ENCODE measurements at regions not wholly inside any gene's neighbourhood (a gene's known extent, or its start where the extent isn't known, plus 50 kb on each side); places are given as distances from the start of the nearest gene placed in this dataset.

DNA sequence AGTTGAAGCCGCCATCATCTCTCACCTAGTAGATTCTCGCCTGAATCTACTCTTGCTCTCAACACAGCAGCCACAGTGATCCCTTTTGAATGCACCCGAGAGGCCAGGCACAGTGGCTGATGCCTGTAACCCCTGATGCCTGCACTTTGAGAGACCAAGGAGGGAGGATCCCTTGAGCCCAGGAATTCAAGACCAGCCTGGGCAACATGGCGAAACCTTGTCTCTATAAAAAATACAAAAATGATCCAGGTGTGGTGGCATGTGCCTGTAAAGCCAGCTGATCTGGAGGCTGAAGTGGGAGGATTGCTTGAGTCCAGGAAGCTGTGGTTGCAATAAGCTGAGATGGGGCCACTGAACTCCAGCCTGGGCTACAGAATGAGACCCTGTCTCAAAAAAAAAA, 60.3 kb upstream of the EML4 start:
- H3K9me3 ChIP-seq: no peaks in the 10 kb centered on the region
- no peaks in the 10 kb centered on the region for H3K27me3 ChIP-seq
- H3K27ac ChIP-seq: no peak overlapping the region
- no peaks in the 10 kb centered on the region for H3K36me3 ChIP-seq
- TF ChIP-seq, protein P1, sequence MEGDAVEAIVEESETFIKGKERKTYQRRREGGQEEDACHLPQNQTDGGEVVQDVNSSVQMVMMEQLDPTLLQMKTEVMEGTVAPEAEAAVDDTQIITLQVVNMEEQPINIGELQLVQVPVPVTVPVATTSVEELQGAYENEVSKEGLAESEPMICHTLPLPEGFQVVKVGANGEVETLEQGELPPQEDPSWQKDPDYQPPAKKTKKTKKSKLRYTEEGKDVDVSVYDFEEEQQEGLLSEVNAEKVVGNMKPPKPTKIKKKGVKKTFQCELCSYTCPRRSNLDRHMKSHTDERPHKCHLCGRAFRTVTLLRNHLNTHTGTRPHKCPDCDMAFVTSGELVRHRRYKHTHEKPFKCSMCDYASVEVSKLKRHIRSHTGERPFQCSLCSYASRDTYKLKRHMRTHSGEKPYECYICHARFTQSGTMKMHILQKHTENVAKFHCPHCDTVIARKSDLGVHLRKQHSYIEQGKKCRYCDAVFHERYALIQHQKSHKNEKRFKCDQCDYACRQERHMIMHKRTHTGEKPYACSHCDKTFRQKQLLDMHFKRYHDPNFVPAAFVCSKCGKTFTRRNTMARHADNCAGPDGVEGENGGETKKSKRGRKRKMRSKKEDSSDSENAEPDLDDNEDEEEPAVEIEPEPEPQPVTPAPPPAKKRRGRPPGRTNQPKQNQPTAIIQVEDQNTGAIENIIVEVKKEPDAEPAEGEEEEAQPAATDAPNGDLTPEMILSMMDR (IDR thresholded peaks at IDR 0.05): no peak
- no peak for TF ChIP-seq POLR2A (IDR thresholded peaks at IDR 0.05)
- no peaks in the 10 kb centered on the region for H3K4me1 ChIP-seq
- no peak overlapping the region for H3K4me3 ChIP-seq
- intact Hi-C loops (cut with DNase I; ENCODE audit: low total_unique reads): no loop called here
- DNase-seq: no peak

GRCh38 chr2:42109959-42110640, 59.1 kb upstream of the EML4 start:
- TF ChIP-seq POLR2A (IDR thresholded peaks at IDR 0.05): no peak
- TF ChIP-seq, protein P1 (IDR thresholded peaks at IDR 0.05): no peak
- no peaks in the 10 kb centered on the region for H3K27me3 ChIP-seq
- no peaks in the 10 kb centered on the region for H3K9me3 ChIP-seq
- H3K4me1 ChIP-seq: no peaks in the 10 kb centered on the region
- intact Hi-C loops (cut with DNase I; ENCODE audit: low total_unique reads): no loop called here
- no peak for DNase-seq
- no peak overlapping the region for H3K27ac ChIP-seq
- H3K36me3 ChIP-seq: no peaks in the 10 kb centered on the region
- H3K4me3 ChIP-seq: no peak overlapping the region

GRCh38 chr2:42110641-42111322, 58.4 kb upstream of the EML4 start:
- intact Hi-C loops (cut with DNase I; ENCODE audit: low total_unique reads): no loop called here
- H3K27me3 ChIP-seq: no peaks in the 10 kb centered on the region
- H3K4me3 ChIP-seq: no peak overlapping the region
- DNase-seq: no peak
- H3K4me1 ChIP-seq: no peaks in the 10 kb centered on the region
- H3K27ac ChIP-seq: no peak overlapping the region
- TF ChIP-seq, protein P1 (IDR thresholded peaks at IDR 0.05): no peak
- no peak for TF ChIP-seq POLR2A (IDR thresholded peaks at IDR 0.05)
- H3K36me3 ChIP-seq: no peaks in the 10 kb centered on the region
- no peaks in the 10 kb centered on the region for H3K9me3 ChIP-seq

DNA sequence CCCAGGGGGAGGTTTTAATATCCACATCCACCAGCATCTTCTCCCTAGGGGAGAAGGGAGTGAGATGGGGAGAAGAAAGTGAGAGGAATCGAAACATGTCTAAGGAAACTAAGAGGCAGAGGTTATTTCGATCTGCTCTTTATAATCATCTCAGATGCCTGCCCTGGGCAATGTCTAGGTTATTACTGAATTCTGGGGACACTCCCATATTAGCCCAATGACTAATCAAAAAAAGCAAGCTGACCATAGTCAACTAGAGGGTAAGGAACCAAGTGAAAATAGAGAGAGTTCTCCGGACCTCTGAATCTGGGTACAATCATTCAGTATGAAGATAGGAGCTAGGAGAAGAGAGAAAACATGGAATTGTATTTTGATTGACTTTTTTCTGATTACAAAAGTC, 56.7 kb upstream of the EML4 start:
- Histone ChIP-seq H3K27me3 (no peaks in the 10 kb centered on the region), H3K4me1 (peaks cover 0 to under 1% of the 10 kb centered on the region in 2 donors), H3K9me3 (no peaks in the 10 kb centered on the region), H3K36me3 (no peaks in the 10 kb centered on the region), H3K27ac (no peak overlapping the region), H3K4me3 (no peak overlapping the region)
- intact Hi-C loops (cut with DNase I; ENCODE audit: low total_unique reads): no loop called here
- no peak for DNase-seq
- no peak for TF ChIP-seq POLR2A (IDR thresholded peaks at IDR 0.05)
- TF ChIP-seq, protein P1 (IDR thresholded peaks at IDR 0.05): no peak

- Histone ChIP-seq H3K9me3 (no peaks in the 10 kb centered on the region), H3K36me3 (no peaks in the 10 kb centered on the region), H3K4me1 (peaks cover 0 to 4% of the 10 kb centered on the region in 2 donors), H3K27me3 (no peaks in the 10 kb centered on the region), H3K4me3 (no peak overlapping the region), H3K27ac (no peak overlapping the region)
- intact Hi-C loops (cut with DNase I; ENCODE audit: low total_unique reads): no loop called here
- TF ChIP-seq POLR2A (IDR thresholded peaks at IDR 0.05): no peak
- TF ChIP-seq, protein P1 (IDR thresholded peaks at IDR 0.05): no peak
- DNase-seq: no peak
These were observed 55.7 kb upstream of the EML4 start for GRCh38 chr2:42113452-42113851.

Data from uterus (tissue), 3 donors.